ENCODE measurements at regions not wholly inside any gene's neighbourhood (a gene's known extent, or its start where the extent isn't known, plus 50 kb on each side); places are given as distances from the start of the nearest gene placed in this dataset.

DNA sequence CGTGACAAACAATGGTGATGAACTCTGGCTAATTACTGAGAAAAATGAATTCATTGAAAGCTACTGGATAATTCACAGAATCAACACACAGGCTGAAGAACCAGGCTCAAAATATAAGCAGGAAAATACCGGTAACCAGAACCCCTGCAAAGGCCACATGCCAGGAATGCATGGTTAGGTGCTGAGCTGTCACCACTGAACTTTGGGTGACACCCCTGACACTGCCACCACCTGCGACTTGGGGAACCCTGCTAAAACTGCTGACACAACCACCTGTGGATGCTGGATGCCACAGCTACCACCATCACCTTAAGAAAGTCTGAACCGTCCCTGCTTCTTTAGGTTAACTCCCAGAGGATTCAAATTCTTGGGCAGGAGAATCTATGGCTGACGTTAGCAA lies 72.0 kb upstream of the NR4A3 start (continued):
- TF ChIP-seq ATF2 (CRISPR knock-in tag; IDR thresholded peaks at IDR 0.05) (no peak), KDM4B (CRISPR knock-in tag; IDR thresholded peaks at IDR 0.05) (no peak), HOXA7 (CRISPR knock-in tag; IDR thresholded peaks at IDR 0.05) (no peak)
- TF ChIP-seq, protein P1, sequence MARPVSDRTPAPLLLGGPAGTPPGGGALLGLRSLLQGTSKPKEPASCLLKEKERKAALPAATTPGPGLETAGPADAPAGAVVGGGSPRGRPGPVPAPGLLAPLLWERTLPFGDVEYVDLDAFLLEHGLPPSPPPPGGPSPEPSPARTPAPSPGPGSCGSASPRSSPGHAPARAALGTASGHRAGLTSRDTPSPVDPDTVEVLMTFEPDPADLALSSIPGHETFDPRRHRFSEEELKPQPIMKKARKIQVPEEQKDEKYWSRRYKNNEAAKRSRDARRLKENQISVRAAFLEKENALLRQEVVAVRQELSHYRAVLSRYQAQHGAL (CRISPR knock-in tag; IDR thresholded peaks at IDR 0.05; ENCODE audit: not compliant biosample characterization), result no peak

- H3K4me2 ChIP-seq (ENCODE audit: low read depth, low read length), result no peak overlapping the region
- no TSS peak for BruUV-seq (replicated peaks)
- in situ Hi-C loops (cut with HindIII; ENCODE audit: extremely low pct_ligation_motif_present, low pct_unique_long_range_greater_than_20kb), result no loop called here
- H3K79me2 ChIP-seq (ENCODE audit: insufficient read depth, low read length), result no peaks in the 10 kb centered on the region
- intact Hi-C loops (cut with micrococcal nuclease; ENCODE audit: unreplicated experiment), result no loop called here
- no peak overlapping the region for H3K9ac ChIP-seq (ENCODE audit: insufficient read depth, low read depth, low read length)
- H3K4me1 ChIP-seq (ENCODE audit: insufficient read depth, low read length), result no peaks in the 10 kb centered on the region
- 57% methylated on average over 6 of the region's 6 CpGs for WGBS (ENCODE audit: low lambda C conversion rate)
- no peak overlapping the region for H3K4me3 ChIP-seq (replicated peaks in 1 of 3; ENCODE audit: insufficient read depth in 1 of 3, low read depth in 2 of 3, low read length in 3 of 3)
- H3K27me3 ChIP-seq (ENCODE audit: control insufficient read depth in 1 of 2, insufficient read depth in 2 of 2, low read length in 2 of 2), result no peaks in the 10 kb centered on the region
- no peaks in the 10 kb centered on the region for H4K20me1 ChIP-seq (ENCODE audit: insufficient read depth, low read length)
- ChIA-PET CTCF (ENCODE audit: low intra/inter-chr PET ratio, low total read pairs) (no interaction called here), POLR2A (no interaction called here)
- no peak overlapping the region for H3K27ac ChIP-seq (ENCODE audit: extremely low read length, insufficient read depth, low read length)
- no peak for ATAC-seq
- FAIRE-seq, result no peak
- no peak for TF ChIP-seq NBN (conservative IDR thresholded peaks at IDR 0.05)
- TF ChIP-seq MLLT10 (CRISPR knock-in tag; IDR thresholded peaks at IDR 0.05), result no peak
- no peak for TF ChIP-seq SMAD1 (CRISPR knock-in tag; IDR thresholded peaks at IDR 0.05; ENCODE audit: borderline replicate concordance, low read depth)
- no peak for TF ChIP-seq ARNTL (CRISPR knock-in tag; IDR thresholded peaks at IDR 0.05)
- TF ChIP-seq ZFP41 (CRISPR knock-in tag; IDR thresholded peaks at IDR 0.05; ENCODE audit: borderline replicate concordance), result no peak
- TF ChIP-seq ZNF891 (CRISPR knock-in tag; IDR thresholded peaks at IDR 0.05), result no peak
- TF ChIP-seq, protein P2, sequence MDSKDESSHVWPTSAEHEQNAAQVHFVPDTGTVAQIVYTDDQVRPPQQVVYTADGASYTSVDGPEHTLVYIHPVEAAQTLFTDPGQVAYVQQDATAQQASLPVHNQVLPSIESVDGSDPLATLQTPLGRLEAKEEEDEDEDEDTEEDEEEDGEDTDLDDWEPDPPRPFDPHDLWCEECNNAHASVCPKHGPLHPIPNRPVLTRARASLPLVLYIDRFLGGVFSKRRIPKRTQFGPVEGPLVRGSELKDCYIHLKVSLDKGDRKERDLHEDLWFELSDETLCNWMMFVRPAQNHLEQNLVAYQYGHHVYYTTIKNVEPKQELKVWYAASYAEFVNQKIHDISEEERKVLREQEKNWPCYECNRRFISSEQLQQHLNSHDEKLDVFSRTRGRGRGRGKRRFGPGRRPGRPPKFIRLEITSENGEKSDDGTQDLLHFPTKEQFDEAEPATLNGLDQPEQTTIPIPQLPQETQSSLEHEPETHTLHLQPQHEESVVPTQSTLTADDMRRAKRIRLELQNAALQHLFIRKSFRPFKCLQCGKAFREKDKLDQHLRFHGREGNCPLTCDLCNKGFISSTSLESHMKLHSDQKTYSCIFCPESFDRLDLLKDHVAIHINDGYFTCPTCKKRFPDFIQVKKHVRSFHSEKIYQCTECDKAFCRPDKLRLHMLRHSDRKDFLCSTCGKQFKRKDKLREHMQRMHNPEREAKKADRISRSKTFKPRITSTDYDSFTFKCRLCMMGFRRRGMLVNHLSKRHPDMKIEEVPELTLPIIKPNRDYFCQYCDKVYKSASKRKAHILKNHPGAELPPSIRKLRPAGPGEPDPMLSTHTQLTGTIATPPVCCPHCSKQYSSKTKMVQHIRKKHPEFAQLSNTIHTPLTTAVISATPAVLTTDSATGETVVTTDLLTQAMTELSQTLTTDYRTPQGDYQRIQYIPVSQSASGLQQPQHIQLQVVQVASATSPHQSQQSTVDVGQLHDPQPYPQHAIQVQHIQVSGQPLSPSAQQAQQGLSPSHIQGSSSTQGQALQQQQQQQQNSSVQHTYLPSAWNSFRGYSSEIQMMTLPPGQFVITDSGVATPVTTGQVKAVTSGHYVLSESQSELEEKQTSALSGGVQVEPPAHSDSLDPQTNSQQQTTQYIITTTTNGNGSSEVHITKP (CRISPR knock-in tag; IDR thresholded peaks at IDR 0.05; ENCODE audit: low read depth), result no peak
- no peak for TF ChIP-seq MTF2 (CRISPR knock-in tag; IDR thresholded peaks at IDR 0.05; ENCODE audit: borderline replicate concordance)
- TF ChIP-seq, protein P3, sequence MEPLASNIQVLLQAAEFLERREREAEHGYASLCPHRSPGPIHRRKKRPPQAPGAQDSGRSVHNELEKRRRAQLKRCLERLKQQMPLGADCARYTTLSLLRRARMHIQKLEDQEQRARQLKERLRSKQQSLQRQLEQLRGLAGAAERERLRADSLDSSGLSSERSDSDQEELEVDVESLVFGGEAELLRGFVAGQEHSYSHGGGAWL (CRISPR knock-in tag; IDR thresholded peaks at IDR 0.05), result no peak
- TF ChIP-seq ZBTB21 (CRISPR knock-in tag; IDR thresholded peaks at IDR 0.05), result no peak
- no peak for TF ChIP-seq SAP130 (CRISPR knock-in tag; IDR thresholded peaks at IDR 0.05; ENCODE audit: low read depth)
- H2AFZ ChIP-seq (ENCODE audit: low read length), result no peak overlapping the region
- no peaks in the 10 kb centered on the region for H3K36me3 ChIP-seq (replicated peaks in 1 of 2; ENCODE audit: control insufficient read depth in 1 of 2, insufficient read depth in 2 of 2, low read length in 2 of 2)
- DNase-seq (ENCODE audit: low spot score), result no peak
- no peaks in the 10 kb centered on the region for H3K9me3 ChIP-seq (ENCODE audit: low read length)
These were observed 71.2 kb upstream of the NR4A3 start for GRCh38 chr9:99750526-99750925.
